GM21360 (cell line): ENCODE measurements at regions not wholly inside any gene's neighbourhood (a gene's known extent, or its start where the extent isn't known, plus 50 kb on each side); places are given as distances from the start of the nearest gene placed in this dataset.
"Not testable (repeated sequence)": the region's sequence is repeated elsewhere in the genome, so short reads cannot be mapped to it uniquely, and the experiment has no call there.

Experiments used
- ATAC-seq: cut with Tn5 transposase; IDR thresholded peaks from one replicate; pipeline ENCODE4 v1.9.1; 2021; ENCODE audit warnings: mild to moderate bottlenecking, moderate library complexity; ENCODE audit not compliant: unreplicated experiment

DNA sequence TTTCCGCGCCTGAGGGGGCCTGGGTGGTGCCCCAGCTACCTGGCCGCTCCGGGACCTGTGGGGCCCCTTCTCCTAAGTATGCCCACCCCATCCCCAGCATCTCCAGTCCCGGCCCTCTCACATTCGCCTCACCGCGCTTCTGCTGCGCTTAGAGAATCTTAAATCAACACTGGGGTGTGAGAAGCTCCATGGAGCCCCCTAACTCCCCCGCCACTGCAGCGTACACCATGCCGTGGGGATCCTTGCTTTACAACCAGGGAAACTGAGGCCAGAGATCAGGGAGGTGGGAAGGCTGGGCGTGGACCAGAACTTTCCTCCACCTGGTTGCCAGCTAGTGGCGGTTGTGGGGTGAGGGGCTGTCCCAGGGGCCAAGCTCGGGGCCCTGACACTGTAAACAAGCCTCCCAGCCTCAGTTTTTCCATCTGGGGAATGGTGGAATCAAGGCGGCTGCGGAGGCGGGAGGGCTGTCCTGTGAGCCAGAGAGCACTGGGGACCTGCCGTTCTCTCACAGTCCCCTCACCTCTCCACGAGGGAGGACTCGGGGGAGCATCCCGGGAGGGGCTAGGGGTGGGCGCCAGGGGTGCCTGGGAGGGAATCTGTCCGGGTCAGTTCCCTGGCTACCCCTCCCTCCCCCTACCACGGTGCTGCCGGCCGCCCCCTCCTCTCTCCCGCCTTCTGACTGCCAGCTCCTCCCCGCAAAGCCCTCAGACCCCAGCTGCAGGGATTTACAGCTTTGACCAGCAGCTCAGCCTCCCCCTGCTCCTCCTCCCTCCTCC lies 161.2 kb downstream of the C9orf50 start:
- no peak for ATAC-seq

DNA sequence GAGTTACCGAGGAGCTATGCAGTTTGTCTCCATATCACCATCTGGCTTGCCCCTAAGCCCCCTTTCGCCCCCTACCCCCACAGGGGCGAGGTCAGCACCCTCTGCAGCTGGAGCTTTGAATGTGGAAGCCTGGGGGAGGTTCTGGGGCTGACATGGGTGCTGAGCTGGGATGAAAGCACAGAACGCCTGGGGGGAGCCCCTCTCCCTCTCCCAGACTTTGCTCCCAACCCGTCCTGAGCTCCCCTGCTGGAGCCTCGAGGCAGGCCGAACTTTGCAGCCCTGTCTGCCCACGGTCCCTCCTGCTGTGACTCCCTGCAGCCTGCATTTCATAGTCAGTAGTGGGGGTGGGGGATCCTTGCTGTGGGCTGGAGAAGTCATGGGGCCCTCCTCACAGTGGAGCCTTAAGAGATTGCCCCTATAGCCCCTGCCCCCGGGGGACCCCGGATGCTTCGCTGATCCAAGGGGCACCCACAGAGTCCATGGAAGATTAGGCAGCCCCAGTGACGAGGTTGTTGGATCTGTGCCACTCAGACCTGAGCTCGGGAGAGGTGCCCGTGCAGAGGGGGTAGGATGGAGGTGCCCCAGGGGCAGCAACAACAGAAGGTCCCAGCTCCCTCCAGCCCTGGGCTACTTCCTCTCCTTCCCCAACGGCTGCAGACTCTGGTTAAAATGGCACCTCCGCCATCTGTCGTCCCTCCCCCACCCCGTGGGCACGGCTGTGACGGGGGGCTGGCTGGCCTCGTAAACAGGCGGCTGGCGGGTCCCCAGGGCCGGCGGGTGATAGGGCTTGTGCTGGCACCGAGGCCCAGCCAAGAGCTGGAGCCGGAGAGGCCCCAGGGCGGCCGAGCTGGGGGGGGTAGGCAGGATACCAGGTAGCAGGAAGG lies 162.0 kb downstream of the C9orf50 start:
- ATAC-seq = no peak

DNA sequence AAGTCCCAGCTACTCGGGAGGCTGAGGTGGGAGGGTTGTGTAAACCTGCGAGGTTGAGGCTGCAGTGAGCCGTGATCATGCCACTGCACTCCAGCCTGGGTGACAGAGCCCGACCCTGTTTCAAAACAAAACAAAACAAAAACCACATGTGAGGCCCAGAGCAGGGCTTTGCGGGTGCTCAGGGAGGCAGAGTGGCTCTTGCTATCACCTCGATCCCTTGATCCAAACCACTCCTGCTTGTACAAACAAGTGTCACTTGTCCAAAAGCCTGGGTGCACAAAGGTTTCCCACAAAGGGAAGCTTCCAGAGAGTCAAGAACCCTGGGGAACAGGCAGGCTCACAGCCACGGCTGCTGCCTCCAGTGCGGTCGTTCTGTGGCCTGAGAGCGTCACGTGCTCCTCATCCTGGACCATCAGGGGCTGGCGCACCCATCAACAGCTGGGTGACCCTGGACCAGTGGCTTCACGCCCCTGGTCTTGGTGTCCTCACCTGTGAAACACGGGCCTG lies 162.7 kb downstream of the C9orf50 start:
- ATAC-seq = no peak

DNA sequence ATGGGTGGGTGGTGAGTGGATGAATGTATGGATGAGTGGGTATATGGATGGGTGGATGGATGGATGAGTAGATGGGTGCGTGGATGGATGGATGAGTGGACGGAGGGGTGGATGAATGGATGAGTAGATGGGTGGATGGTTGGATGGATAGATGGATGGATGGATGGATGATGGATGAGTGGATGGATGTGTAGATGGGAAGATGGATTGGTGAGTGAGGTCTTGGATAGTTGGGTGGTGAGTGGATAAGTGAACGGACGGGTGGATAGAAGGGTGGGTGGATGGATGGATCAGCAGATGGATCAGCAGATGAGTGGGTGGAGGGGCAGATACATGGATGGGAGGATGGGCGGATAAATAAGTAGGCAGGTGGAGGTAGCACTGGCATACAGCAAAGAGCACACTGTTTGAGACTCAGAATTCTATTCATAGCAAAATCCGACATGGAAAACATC lies 163.5 kb downstream of the C9orf50 start:
- ATAC-seq = no peak

DNA sequence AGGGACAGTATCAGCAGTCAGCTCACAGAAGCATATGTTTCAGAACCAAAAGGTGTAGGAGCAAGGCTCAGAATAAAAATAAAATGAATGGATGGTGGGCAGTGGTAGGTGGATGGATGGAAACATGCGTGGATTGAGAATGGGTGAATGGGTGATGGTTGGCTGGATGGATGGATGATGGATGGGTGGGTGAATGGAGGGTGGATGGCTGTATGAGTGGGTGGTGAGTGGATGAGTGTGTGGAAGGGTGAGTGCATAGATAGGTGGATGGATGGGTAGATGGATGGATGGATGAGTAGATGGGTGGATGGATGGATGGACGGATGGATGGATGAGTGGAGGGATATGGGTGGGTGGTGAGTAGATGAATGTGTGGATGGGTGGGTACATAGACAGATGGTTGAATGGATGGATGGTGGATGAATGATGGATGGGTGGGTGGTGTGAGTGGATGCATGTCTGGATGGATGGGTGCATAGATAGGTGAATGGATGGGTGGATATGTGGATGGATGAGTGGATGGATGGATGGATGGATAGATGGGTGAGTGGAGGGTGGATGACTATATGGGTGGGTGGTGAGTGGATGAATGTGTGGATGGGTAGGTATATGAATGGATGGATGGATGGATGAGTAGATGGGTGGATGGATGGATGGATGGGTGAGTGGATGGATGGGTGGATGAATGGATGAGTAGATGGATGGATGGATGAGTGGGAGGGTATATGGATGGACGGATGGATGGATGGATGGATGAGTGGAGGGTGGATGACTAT lies 164.2 kb downstream of the C9orf50 start:
- no peak for ATAC-seq

DNA sequence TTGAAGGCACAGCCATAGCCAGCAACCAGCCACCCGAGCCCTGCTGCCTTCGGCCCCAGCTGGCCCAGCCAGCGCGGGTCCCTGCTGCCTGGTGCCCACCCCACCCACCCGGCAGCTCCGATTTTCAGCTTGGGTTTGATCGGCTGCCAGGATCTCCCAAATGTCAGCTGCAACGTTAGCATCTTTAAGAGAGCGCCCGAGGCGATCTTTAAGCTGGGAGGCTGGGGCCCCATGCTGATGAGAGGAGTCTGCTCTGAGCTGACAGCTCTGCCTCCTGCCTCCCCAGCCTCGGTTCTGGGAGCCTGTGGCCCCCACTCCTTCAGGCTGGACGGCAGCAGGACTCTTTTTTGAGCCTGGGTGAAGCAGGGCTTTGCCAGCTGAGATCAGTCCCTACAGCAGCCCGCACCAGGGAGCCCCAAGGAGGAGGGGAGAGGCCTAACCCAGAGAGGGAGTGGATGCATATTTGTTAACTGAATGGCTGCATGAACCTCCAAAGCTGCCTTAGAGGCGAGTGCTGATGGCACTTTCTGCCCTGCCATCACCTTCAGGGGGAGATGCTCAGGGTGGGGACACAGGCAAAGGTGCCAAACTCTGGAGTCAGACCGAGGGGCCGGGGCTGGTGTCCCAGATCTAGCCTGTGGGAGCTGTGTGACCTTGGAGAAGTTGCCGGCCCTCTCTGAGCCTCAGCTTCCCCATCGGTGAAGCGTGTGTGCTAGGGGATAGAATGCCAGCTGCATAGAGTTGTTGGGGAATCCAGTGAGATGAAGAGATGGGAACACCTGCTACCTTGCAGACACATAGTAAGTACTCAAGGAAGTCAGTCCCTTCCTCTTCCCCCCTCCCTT lies 165.5 kb downstream of the C9orf50 start:
- ATAC-seq = no peak

DNA sequence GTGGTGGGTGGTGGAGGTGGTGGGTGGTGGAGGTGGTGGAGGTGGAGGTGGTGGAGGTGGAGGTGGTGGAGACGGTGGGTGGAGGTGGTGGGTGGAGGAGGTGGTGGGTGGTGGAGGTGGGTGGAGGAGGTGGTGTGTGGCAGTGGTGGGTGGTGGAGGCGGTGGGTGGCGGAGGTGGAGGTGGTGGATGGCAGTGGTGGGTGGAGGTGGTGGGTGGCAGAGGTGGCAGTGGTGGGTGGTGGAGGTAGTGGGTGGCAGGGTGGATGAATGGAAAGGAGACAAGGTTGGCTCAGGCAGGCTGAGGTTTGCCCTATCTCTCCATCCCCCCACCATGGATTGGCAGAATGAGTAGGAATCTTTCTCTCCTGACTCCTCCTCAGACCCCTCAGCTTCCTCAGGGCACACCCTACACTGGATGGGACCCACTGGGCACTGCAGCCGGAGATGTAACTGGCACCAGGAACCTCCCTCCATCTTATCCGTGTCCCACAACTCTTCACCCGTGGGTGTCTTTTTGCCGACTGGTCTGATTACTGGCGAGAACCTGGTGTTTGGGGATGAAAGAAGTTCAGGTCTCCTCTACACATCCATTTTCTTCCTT lies 166.3 kb downstream of the C9orf50 start:
- no peak for ATAC-seq

DNA sequence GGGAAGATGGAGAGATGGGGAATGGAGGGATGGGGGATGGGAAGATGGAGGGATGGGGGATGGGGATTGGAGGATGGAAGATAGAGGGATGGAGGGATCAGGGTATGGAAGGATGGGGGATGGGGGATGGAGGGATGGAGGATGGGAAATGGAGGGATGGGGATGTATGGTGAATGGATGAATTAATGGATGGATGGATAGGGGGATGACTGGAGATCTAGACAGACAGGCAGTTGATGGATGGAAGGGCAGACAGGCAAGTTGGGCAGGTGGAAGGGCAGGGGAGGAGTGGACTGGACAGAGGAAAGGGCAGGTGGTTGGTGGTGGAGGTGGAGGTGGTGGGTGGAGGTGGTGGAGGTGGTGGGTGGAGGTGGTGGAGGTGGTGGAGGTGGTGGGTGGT lies 167.2 kb downstream of the C9orf50 start:
- ATAC-seq = no peak

DNA sequence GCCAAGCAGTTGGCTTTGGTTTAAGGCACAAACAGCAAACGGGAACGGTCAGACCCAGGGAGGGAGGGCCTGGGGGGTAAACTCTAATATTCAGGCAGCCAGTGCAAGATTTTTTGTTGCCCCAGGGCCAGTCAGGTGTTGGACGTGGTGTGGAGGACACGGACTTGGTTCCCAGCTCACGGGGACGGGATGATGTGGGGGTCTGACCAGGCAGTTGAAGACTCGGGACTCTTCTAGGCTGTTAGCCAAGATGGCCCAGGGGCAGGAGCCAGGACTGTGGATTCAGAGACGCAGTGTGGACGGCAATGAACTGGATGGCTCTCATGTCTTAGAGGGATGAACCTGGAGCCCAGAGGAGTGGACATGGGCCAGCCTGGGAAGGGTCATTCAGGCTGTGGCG lies 169.2 kb downstream of the C9orf50 start:
- no peak for ATAC-seq

DNA sequence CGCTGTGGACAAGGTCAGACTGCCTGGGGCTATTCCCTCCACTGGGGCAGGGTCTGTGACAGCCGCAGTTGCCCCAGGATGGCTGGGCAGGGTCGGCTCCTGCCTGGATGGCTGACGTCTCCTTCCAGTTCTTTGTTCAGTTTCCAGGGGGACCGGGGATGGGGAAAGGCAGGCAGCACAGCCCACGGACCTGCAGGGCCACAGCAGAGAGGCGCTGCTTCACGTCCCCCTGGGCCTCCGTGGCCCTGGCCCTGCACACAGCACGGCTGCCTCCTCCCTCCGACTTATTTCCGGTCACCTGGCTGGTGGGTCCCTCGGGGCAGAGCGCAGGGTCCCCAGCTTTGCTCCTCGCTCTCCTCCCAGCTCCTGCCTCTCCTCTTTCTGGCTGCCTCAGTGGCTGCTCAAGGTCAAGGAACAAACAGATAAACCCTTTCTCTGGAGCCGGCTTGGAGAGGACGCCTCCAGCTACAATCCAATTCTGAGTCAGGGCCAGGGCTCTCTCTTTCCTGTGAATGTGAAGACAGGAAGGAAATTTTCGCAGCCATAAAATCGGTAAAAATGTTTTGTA lies 169.7 kb downstream of the C9orf50 start:
- ATAC-seq = no peak

DNA sequence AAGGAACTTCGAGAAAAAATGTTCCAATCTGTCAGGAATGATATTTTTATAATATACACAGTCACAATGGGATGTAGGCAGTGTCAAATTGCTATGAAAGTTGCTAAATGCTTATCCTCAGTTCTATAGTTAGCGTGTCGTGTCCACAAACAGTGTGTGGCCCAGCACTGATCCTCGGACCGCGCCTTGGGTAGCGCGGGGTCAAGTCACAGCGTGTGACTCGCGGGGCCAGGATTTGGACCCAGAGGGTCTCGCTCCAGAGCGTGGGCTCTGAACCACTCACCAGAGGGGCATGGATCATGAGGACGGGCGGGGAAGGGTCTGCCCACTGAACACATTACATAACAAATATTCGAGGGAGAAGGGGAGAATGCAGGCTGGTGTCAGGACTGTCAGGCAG lies 171.8 kb downstream of the C9orf50 start:
- no peak for ATAC-seq

DNA sequence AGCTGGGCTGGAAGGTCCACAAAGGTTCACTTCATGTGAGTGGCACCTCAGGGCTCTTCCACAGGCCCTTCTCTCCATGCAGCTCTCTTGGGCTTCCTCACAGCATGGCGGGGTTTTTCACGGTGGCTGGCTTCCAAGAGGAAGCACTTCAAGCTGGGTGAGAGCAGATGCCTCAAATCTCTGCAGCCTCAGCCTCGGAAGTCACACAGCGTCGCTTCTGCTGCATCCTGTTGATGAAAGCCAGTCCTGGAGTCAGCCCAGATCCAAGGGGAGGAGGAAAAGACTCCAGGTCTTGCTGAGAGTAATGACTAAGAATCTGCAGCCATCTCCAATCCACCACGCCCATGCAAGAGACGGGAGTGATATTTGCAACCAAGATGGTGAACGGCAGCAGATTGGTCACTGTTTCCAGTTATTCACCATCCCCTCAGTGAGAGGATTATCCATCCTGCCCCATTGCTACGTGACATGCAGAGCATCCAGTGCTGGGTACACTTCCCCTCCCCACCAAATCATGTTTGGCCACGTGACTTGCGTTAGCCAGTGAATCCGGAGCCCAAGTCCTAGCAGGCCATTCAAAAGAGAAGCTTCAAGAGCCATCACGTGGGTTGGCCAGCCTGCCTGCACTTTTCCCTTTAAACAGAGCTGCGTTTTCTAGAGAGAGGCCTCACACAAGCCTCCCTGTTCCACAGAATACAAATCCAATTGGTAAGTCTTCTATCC lies 173.9 kb downstream of the C9orf50 start:
- ATAC-seq = no peak

DNA sequence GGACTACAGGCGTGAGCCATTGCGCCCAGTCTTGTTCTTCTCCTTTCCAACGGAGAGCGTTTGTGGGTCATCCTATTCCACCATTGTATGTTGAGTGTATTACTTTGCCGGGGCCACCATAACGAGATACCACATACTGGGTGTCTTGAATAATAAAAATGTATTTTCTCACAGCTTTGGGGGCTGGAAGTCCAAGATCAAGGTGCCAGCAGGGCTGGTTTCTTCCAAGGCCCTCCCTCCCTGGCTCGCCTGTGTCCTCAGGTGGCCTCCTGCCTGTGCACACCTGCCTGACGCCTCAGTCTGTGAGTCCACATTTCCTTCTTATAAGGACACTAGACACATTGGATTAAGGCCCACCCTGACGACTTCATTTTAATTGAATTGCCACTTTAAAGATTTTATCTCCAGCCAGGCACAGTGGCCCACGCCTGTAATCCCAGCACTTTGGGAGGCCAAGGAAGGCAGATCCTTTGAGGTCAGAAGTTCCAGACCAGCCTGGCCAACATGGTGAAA lies 175.1 kb downstream of the C9orf50 start:
- ATAC-seq = no peak

DNA sequence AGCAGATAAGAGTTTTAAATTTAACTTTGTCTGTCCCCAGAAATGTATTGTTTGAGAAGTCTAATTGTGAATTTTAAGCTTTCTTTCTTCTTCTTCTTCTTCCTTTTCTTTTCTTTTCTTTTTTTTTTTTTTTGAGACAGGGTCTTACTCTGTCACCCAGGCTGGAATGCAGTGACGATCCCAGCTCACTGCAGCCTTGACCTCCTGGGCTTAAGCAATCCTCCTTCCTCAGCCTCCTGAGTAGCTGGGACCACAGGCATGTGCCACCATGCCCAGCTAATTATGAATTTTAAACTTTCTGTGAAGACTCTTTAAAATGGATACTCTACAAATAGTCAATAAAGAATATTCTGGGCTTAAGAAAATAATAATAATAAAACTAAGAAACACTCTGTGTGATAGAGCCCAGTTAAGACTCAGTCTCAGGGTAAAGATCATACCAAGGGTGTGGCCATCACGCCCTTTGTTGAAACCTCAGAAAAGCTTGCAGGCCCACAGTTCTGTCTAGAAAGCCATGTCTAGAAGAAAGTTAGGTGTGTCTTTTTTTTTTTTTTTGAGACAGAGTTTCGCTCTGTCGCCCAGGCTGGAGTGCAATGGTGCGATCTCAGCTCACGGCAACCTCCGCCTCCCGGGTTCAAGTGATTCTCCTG lies 177.3 kb downstream of the C9orf50 start:
- ATAC-seq = not testable (repeated sequence)

DNA sequence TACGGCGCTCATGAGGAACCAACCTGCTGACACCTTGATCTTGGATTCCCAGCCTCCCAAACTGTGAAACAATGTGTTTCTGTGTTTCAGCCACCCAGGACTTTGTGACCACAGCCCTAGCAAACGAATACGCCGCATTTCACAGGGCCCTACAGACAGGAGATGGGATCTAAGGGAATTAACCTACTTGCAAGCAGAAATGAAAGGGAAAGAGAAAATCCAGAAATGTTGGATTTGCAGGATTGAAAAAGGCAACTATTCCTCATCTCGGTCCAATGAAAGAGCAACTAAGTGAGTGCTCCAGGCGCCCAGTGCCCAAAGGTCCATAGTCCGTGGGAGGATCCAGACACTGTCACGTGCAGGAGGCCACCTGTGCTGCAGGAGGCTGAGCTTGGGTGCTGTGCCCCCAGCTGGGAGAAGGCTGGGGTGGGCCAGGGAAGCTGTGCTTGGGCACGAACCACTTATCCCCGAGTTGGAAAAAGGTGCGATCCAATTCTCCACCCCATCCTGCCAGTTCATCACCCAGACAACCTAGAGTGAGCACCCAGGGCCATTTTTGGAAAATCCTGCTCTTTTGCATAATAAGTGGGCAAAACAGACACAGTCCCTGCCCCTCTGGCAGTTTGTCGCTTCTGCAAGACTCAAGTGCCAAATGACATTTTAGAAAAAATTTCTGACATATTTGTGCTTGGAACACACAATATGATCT lies 177.9 kb downstream of the C9orf50 start:
- ATAC-seq = no peak

DNA sequence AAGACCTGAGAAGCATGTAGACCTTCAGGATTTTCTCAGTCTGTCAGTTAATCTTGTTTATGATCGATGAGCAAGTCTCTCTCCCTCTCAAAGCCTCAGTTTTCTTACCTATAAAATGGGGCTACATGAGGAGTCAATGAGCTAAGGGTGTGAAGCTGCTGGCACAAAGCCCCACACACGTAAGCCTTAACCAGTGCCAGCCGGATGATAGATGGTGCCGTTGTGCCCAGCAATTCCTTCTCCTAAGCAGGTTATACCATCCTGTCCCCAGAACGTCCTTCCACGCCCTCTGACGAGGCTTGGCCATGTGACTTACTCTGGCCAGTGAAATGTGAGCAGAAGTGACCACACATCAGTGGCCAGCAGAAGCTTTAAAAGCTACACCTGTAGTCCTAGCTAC lies 179.0 kb downstream of the C9orf50 start:
- no peak for ATAC-seq

DNA sequence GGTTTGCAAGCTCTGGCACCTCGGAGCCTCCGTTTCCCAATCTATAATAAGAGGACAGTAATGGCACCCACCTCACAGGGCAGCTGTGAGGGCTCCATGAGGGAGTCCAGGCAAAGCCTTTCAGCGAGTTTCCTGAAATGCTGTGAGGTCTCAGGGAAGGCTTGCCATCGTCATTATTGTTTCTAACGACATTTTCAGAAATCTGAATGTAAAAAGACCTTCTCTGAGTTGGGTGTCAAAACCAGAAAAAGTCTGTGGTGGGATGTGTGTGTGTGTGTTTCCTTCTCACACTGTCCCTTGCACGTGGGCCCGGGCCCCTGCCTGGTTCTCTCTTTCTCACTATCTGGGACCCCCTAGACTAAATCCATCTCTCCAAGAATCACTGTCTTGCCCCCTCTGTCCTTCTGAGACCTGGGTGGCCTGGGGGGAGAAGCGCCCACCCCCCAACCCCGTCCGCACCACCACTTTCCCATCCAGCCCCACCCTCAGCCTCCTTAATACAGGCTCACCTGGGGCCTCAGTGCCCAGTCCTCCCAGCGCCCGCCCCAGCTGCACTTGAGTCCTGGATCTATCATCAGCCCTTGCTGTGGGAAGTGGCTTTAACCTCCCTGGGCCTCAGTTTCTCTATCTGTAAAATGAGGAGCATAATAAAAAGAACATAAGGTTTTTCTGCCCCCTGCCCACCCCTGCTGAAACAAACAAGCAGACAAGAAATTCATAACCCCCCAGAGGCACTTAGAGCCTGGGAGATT lies 180.3 kb downstream of the C9orf50 start:
- ATAC-seq = no peak
